NT2/D1 (cell line): ENCODE measurements at regions not wholly inside any gene's neighbourhood (a gene's known extent, or its start where the extent isn't known, plus 50 kb on each side); places are given as distances from the start of the nearest gene placed in this dataset.
"Not testable (repeated sequence)": the region's sequence is repeated elsewhere in the genome, so short reads cannot be mapped to it uniquely, and the experiment has no call there.

ENCODE experiments used
- SUZ12 ChIP-seq: IDR thresholded peaks from 2 replicates; pipeline ENCODE4 v1.6.1; 2011; ENCODE audit not compliant: insufficient read length, insufficient read depth; ENCODE audit errors: extremely low read depth
- YY1 ChIP-seq: IDR thresholded peaks from 2 replicates; pipeline ENCODE4 v1.6.1; 2011; ENCODE audit not compliant: insufficient read length, insufficient read depth
- ZNF274 ChIP-seq: IDR thresholded peaks from 2 replicates; pipeline ENCODE4 v1.6.1; 2011; ENCODE audit warnings: mild to moderate bottlenecking, low read depth, low read length

GRCh38 chr20:57110121-57111027, 156.1 kb downstream of the BMP7 start:
- TF ChIP-seq YY1, SUZ12, ZNF274: not testable (repeated sequence)
